HG02852 (cell line): ENCODE measurements at regions not wholly inside any gene's neighbourhood (a gene's known extent, or its start where the extent isn't known, plus 50 kb on each side); places are given as distances from the start of the nearest gene placed in this dataset.
"Not testable (repeated sequence)": the region's sequence is repeated elsewhere in the genome, so short reads cannot be mapped to it uniquely, and the experiment has no call there.

Experiments
- ATAC-seq: cut with Tn5 transposase; IDR thresholded peaks from one replicate; pipeline ENCODE4 v1.9.1; 2021; ENCODE audit warnings: mild to moderate bottlenecking, moderate library complexity; ENCODE audit not compliant: unreplicated experiment

- ATAC-seq, result no peak
These were observed 52.5 kb downstream of the RHOB start for GRCh38 chr2:20499387-20499786.

- no peak for ATAC-seq
These were observed 55.1 kb downstream of the RHOB start for GRCh38 chr2:20501974-20502373.

- not testable (repeated sequence) for ATAC-seq
These were observed 55.6 kb downstream of the RHOB start for GRCh38 chr2:20502496-20502895.

GRCh38 chr2:20504174-20504573, 57.3 kb downstream of the RHOB start:
- no peak for ATAC-seq

GRCh38 chr2:20506201-20506685, 59.4 kb downstream of the RHOB start:
- ATAC-seq, result no peak

GRCh38 chr2:20507166-20507692, 60.4 kb downstream of the RHOB start:
- ATAC-seq, result peak; percentile 89

GRCh38 chr2:20507711-20508110, 60.8 kb downstream of the RHOB start:
- ATAC-seq, result no peak

- ATAC-seq, result no peak
These were observed 62.5 kb downstream of the RHOB start for GRCh38 chr2:20509301-20509769.

GRCh38 chr2:20509770-20510490, 63.1 kb downstream of the RHOB start:
- ATAC-seq, result no peak

- ATAC-seq, result no peak
These were observed 64.3 kb downstream of the RHOB start for GRCh38 chr2:20511130-20511529.

- no peak for ATAC-seq
These were observed 65.3 kb downstream of the RHOB start for GRCh38 chr2:20512061-20512605.

- no peak for ATAC-seq
These were observed 67.1 kb downstream of the RHOB start for GRCh38 chr2:20513946-20514345.

- no peak for ATAC-seq
These were observed 67.9 kb downstream of the RHOB start for GRCh38 chr2:20514596-20515269.

- ATAC-seq, result no peak
These were observed 68.7 kb downstream of the RHOB start for GRCh38 chr2:20515290-20516220.

- no peak for ATAC-seq
These were observed 69.4 kb downstream of the RHOB start for GRCh38 chr2:20516291-20516645.

- peak; percentile 92 for ATAC-seq
These were observed 69.9 kb downstream of the RHOB start for GRCh38 chr2:20516646-20517341.

- no peak for ATAC-seq
These were observed 72.4 kb downstream of the RHOB start for GRCh38 chr2:20519309-20519708.

GRCh38 chr2:20520128-20520527, 73.3 kb downstream of the RHOB start:
- ATAC-seq, result no peak

- ATAC-seq, result no peak
These were observed 74.3 kb downstream of the RHOB start for GRCh38 chr2:20521193-20521592.

- ATAC-seq, result no peak
These were observed 74.9 kb downstream of the RHOB start for GRCh38 chr2:20521682-20522189.
